NCI-H146 treated with DMSO at 0.1 percent for 48 hours (cell line): ENCODE measurements at regions not wholly inside any gene's neighbourhood (a gene's known extent, or its start where the extent isn't known, plus 50 kb on each side); places are given as distances from the start of the nearest gene placed in this dataset.
"Not testable (repeated sequence)": the region's sequence is repeated elsewhere in the genome, so short reads cannot be mapped to it uniquely, and the experiment has no call there.

Experiments
- DNase-seq: peaks from one replicate; lab custom pipeline; 2025; ENCODE audit not compliant: unreplicated experiment; lab: John Stamatoyannopoulos, UW

GRCh38 chr1:245031041-245031440 is 123.7 kb upstream of the KIF26B start:
- DNase-seq: no peak

GRCh38 chr1:245026247-245026646 is 128.5 kb upstream of the KIF26B start:
- no peak for DNase-seq

GRCh38 chr1:245025525-245025924 is 129.3 kb upstream of the KIF26B start:
- DNase-seq: no peak

GRCh38 chr1:245023222-245023621 is 131.6 kb upstream of the KIF26B start:
- no peak for DNase-seq

- DNase-seq: no peak
These were observed 134.8 kb upstream of the KIF26B start for GRCh38 chr1:245019910-245020486.

GRCh38 chr1:245016700-245017099 is 138.1 kb upstream of the KIF26B start:
- no peak for DNase-seq

GRCh38 chr1:245015031-245015430 is 139.8 kb upstream of the KIF26B start:
- no peak for DNase-seq

GRCh38 chr1:245014247-245015029 is 140.3 kb upstream of the KIF26B start:
- no peak for DNase-seq

GRCh38 chr1:245010018-245010614 is 144.7 kb upstream of the KIF26B start:
- no peak for DNase-seq

- no peak for DNase-seq
These were observed 144.4 kb upstream of the HNRNPU start for GRCh38 chr1:245008761-245009160.

GRCh38 chr1:245007852-245008251 is 143.5 kb upstream of the HNRNPU start:
- no peak for DNase-seq

- DNase-seq: no peak
These were observed 138.9 kb upstream of the HNRNPU start for GRCh38 chr1:245003246-245003645.

- no peak for DNase-seq
These were observed 136.9 kb upstream of the HNRNPU start for GRCh38 chr1:245001252-245001651.

- DNase-seq: no peak
These were observed 136.5 kb upstream of the HNRNPU start for GRCh38 chr1:245000872-245001188.

GRCh38 chr1:244999644-245000043 is 135.3 kb upstream of the HNRNPU start:
- DNase-seq: not testable (repeated sequence)

- no peak for DNase-seq
These were observed 134.5 kb upstream of the HNRNPU start for GRCh38 chr1:244998717-244999346.

GRCh38 chr1:244995602-244996400 is 131.5 kb upstream of the HNRNPU start:
- DNase-seq: no peak

- DNase-seq: no peak
These were observed 128.5 kb upstream of the HNRNPU start for GRCh38 chr1:244992833-244993232.

- DNase-seq: no peak
These were observed 125.5 kb upstream of the HNRNPU start for GRCh38 chr1:244989813-244990212.

- no peak for DNase-seq
These were observed 124.2 kb upstream of the HNRNPU start for GRCh38 chr1:244988521-244988920.

GRCh38 chr1:244980605-244981004 is 116.3 kb upstream of the HNRNPU start:
- no peak for DNase-seq
